ENCODE measurements at regions not wholly inside any gene's neighbourhood (a gene's known extent, or its start where the extent isn't known, plus 50 kb on each side); places are given as distances from the start of the nearest gene placed in this dataset.

DNA sequence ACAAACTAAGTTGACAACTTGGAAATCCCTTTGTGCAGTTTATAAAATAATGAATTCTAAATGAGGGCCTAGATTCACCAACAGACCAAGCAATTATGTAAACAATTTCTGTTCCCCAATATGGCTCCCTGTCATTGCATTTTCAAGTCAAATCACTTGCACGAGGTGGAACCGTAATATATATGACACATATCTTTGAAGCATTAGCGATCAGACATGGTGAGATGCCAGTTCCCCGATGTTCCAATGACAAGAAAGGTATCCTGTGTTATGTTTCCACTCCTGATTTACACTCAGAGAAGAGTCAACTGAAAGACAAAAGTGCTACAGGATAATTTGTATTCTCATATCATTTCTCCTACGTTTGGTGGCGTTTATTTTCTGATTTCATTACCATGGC, 108.5 kb upstream of the TDRD3 start:
- Histone ChIP-seq H4K20me1 (ENCODE audit: control insufficient read depth, insufficient read depth, insufficient read length) (no peaks in the 10 kb centered on the region), H3K56ac (ENCODE audit: insufficient read length, low read depth, low read length) (no peak overlapping the region), H3K9me3 (ENCODE audit: control insufficient read depth, low read depth, low read length) (no peaks in the 10 kb centered on the region), H4K8ac (replicated peaks; ENCODE audit: insufficient read length, low read depth, low read length) (no peak overlapping the region), H4K91ac (ENCODE audit: insufficient read length, low read depth, low read length) (no peak overlapping the region), H2BK15ac (ENCODE audit: low read depth, low read length) (no peak overlapping the region), H3K79me2 (ENCODE audit: insufficient read depth, low read length) (no peaks in the 10 kb centered on the region), H3K27me3 (ENCODE audit: insufficient read depth, low read length) (no peaks in the 10 kb centered on the region), H3T11ph (ENCODE audit: low read length) (no peak overlapping the region), H3K23ac (ENCODE audit: insufficient read length, low read depth, low read length) (no peak overlapping the region), H4K5ac (ENCODE audit: insufficient read length, low read depth, low read length) (no peak overlapping the region), H2BK12ac (ENCODE audit: insufficient read length, low read depth, low read length) (no peak overlapping the region), H3K18ac (ENCODE audit: insufficient read length, low read depth, low read length) (no peak overlapping the region), H3K27ac (ENCODE audit: insufficient read length, low read depth, low read length) (no peak overlapping the region), H3K4ac (ENCODE audit: low read depth, low read length) (no peak overlapping the region), H3K23me2 (ENCODE audit: insufficient read length, low read depth, low read length, poor library complexity, severe bottlenecking) (no peaks in the 10 kb centered on the region), H3K79me1 (ENCODE audit: insufficient read depth, low read depth, low read length, poor library complexity, severe bottlenecking) (no peaks in the 10 kb centered on the region), H3K4me1 (ENCODE audit: insufficient read depth, low read length) (no peaks in the 10 kb centered on the region; the same call in 1 of the 2 replicates), H2BK120ac (ENCODE audit: low read depth, low read length, poor library complexity, severe bottlenecking) (no peak overlapping the region), H2BK5ac (ENCODE audit: insufficient read length, low read length) (no peak overlapping the region), H2AK5ac (ENCODE audit: insufficient read length, low read length) (no peak overlapping the region), H3K14ac (ENCODE audit: insufficient read depth, low read length) (no peak overlapping the region), H2BK20ac (ENCODE audit: low read depth, low read length, poor library complexity, severe bottlenecking) (no peak overlapping the region), H2AFZ (ENCODE audit: low read length) (no peak overlapping the region), H3K9ac (ENCODE audit: extremely low read depth, insufficient read length, low read length) (no peak overlapping the region), H3K4me2 (ENCODE audit: insufficient read depth, insufficient read length, low read length) (no peak overlapping the region)
- TF ChIP-seq, protein P1, sequence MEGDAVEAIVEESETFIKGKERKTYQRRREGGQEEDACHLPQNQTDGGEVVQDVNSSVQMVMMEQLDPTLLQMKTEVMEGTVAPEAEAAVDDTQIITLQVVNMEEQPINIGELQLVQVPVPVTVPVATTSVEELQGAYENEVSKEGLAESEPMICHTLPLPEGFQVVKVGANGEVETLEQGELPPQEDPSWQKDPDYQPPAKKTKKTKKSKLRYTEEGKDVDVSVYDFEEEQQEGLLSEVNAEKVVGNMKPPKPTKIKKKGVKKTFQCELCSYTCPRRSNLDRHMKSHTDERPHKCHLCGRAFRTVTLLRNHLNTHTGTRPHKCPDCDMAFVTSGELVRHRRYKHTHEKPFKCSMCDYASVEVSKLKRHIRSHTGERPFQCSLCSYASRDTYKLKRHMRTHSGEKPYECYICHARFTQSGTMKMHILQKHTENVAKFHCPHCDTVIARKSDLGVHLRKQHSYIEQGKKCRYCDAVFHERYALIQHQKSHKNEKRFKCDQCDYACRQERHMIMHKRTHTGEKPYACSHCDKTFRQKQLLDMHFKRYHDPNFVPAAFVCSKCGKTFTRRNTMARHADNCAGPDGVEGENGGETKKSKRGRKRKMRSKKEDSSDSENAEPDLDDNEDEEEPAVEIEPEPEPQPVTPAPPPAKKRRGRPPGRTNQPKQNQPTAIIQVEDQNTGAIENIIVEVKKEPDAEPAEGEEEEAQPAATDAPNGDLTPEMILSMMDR (conservative IDR thresholded peaks at IDR 0.05): no peak
- Mint-ChIP-seq H3K27me3 (ENCODE audit: low read depth) (peaks cover 3% of the 10 kb centered on the region; the same call in 1 of the 2 replicates), H3K36me3 (ENCODE audit: insufficient read depth in 1 of 3, low read depth in 3 of 3) (peaks cover 3 to 8% (median 6%) of the 10 kb centered on the region in 3 experiments; a peak in 6 of 7 replicates), H3K27ac (no peak overlapping the region), H3K4me3 (no peak overlapping the region), H3K4me1 (peaks cover 11 to 13% of the 10 kb centered on the region in 2 experiments), H3K9me3 (peaks cover 9 to 14% of the 10 kb centered on the region in 2 experiments)
- WGBS (ENCODE audit: extremely low coverage, insufficient read length, low lambda C conversion rate): no CpG with 5 or more reads among the region's 6 CpGs
- DNase-seq: no peak

All from H9 (cell line).